ENCODE measurements at regions not wholly inside any gene's neighbourhood (a gene's known extent, or its start where the extent isn't known, plus 50 kb on each side); places are given as distances from the start of the nearest gene placed in this dataset.

DNA sequence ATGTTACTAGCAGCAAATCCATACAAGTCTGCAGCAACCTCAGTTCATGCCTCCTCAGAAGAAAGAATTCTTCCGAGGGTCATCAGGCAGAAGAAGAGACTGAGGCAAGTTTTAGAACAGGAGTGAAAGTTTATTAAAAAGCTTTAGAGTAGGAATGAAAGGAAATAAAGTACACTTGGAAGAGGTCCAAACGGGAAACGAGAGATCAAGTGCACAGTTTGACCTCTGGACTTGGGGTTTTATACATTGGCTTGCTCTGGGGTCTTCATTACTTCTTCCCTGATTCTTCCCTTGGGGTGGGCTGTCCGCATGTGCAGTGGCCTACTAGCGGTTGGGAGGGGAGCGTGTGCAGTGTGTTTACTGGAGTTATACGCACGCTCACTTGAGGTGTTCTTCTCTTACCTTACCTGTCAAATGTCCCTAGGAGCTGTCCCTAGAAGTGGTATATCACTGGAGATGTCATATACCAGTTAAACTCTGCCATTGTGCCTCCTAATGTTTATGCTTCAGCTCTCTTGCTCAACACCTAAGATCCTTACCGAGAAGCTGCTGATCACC lies 372.8 kb upstream of the KITLG start:
- Histone ChIP-seq H3K9me2 (replicated peaks; ENCODE audit: control insufficient read depth, low read length) (no peaks in the 10 kb centered on the region), H3K9me3 (ENCODE audit: control insufficient read depth, insufficient read depth, low read length) (no peaks in the 10 kb centered on the region), H3K4me1 (ENCODE audit: control insufficient read depth, low read length) (no peaks in the 10 kb centered on the region), H3K4me2 (ENCODE audit: low read length) (no peak overlapping the region), H4K20me1 (ENCODE audit: control insufficient read depth, insufficient read depth, low read depth, low read length) (no peaks in the 10 kb centered on the region), H3K79me2 (ENCODE audit: control insufficient read depth, low read length) (no peaks in the 10 kb centered on the region), H3F3A (ENCODE audit: control insufficient read depth, insufficient read depth) (no peaks in the 10 kb centered on the region), H3K27me3 (ENCODE audit: control insufficient read depth, low read length) (no peaks in the 10 kb centered on the region), H3K4me3 (ENCODE audit: low read length) (no peak overlapping the region), H3K36me3 (ENCODE audit: control insufficient read depth, low read length) (no peaks in the 10 kb centered on the region), H3K27ac (ENCODE audit: low read depth, low read length) (no peak overlapping the region)
- TF ChIP-seq, protein P1, sequence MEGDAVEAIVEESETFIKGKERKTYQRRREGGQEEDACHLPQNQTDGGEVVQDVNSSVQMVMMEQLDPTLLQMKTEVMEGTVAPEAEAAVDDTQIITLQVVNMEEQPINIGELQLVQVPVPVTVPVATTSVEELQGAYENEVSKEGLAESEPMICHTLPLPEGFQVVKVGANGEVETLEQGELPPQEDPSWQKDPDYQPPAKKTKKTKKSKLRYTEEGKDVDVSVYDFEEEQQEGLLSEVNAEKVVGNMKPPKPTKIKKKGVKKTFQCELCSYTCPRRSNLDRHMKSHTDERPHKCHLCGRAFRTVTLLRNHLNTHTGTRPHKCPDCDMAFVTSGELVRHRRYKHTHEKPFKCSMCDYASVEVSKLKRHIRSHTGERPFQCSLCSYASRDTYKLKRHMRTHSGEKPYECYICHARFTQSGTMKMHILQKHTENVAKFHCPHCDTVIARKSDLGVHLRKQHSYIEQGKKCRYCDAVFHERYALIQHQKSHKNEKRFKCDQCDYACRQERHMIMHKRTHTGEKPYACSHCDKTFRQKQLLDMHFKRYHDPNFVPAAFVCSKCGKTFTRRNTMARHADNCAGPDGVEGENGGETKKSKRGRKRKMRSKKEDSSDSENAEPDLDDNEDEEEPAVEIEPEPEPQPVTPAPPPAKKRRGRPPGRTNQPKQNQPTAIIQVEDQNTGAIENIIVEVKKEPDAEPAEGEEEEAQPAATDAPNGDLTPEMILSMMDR (IDR thresholded peaks at IDR 0.05; ENCODE audit: low read depth, low read length, poor library complexity, severe bottlenecking) = no peak
- TF ChIP-seq EZH2phosphoT487 (IDR thresholded peaks at IDR 0.05; ENCODE audit: borderline replicate concordance, low read length) = no peak

- H3K4me1 ChIP-seq (ENCODE audit: control insufficient read depth, low read length) = no peaks in the 10 kb centered on the region
- H3K27ac ChIP-seq (ENCODE audit: low read depth, low read length) = no peak overlapping the region
- no peaks in the 10 kb centered on the region for H3K9me3 ChIP-seq (ENCODE audit: control insufficient read depth, insufficient read depth, low read length)
- TF ChIP-seq, protein P1 (IDR thresholded peaks at IDR 0.05; ENCODE audit: low read depth, low read length, poor library complexity, severe bottlenecking) = no peak
- TF ChIP-seq EZH2phosphoT487 (IDR thresholded peaks at IDR 0.05; ENCODE audit: borderline replicate concordance, low read length) = no peak
- H3F3A ChIP-seq (ENCODE audit: control insufficient read depth, insufficient read depth) = no peaks in the 10 kb centered on the region
- no peaks in the 10 kb centered on the region for H3K36me3 ChIP-seq (ENCODE audit: control insufficient read depth, low read length)
- H4K20me1 ChIP-seq (ENCODE audit: control insufficient read depth, insufficient read depth, low read depth, low read length) = no peaks in the 10 kb centered on the region
- H3K4me3 ChIP-seq (ENCODE audit: low read length) = no peak overlapping the region
- no peaks in the 10 kb centered on the region for H3K9me2 ChIP-seq (replicated peaks; ENCODE audit: control insufficient read depth, low read length)
- no peaks in the 10 kb centered on the region for H3K27me3 ChIP-seq (ENCODE audit: control insufficient read depth, low read length)
- no peak overlapping the region for H3K4me2 ChIP-seq (ENCODE audit: low read length)
- H3K79me2 ChIP-seq (ENCODE audit: control insufficient read depth, low read length) = no peaks in the 10 kb centered on the region
Observed at GRCh38 chr12:88952562-88952942, 372.3 kb upstream of the KITLG start.

DNA sequence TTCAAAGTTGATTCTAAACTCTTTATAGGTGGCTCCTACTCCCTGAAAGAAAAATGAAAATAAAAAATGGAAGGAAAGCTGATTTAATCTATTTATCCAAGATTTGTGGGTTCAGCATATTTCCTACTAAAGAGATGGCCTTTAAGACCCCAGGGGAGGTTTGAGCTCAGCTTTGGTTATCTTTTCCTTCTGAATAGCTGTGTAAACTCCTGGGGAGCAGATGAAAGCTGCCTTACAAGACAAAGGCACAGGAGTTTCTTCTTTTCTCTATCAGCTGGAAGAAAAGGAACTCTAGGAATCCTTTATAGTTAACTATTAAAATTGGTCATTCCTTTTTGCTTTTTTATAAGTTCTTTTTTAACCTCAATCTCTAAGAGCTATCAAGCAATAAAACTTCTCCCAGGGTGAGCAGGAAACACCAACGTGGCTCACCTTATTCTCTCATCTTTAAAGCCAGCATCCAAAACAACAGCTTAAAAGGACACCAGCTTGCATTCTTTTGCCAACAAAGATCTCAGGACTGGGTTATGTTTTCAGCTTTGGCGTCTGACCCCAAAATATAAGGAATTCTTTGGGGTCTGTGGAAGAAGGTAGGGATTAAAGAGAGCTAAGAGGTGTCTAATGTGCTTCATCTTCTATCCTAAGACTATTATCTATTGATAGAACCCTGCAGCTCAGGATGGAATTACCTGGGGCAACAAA lies 371.7 kb upstream of the KITLG start:
- no peak overlapping the region for H3K4me2 ChIP-seq (ENCODE audit: low read length)
- no peak overlapping the region for H3K27ac ChIP-seq (ENCODE audit: low read depth, low read length)
- H3K4me1 ChIP-seq (ENCODE audit: control insufficient read depth, low read length) = no peaks in the 10 kb centered on the region
- H3K9me2 ChIP-seq (replicated peaks; ENCODE audit: control insufficient read depth, low read length) = no peaks in the 10 kb centered on the region
- H3K9me3 ChIP-seq (ENCODE audit: control insufficient read depth, insufficient read depth, low read length) = no peaks in the 10 kb centered on the region
- H3F3A ChIP-seq (ENCODE audit: control insufficient read depth, insufficient read depth) = no peaks in the 10 kb centered on the region
- TF ChIP-seq, protein P1 (IDR thresholded peaks at IDR 0.05; ENCODE audit: low read depth, low read length, poor library complexity, severe bottlenecking) = no peak
- no peak for TF ChIP-seq EZH2phosphoT487 (IDR thresholded peaks at IDR 0.05; ENCODE audit: borderline replicate concordance, low read length)
- no peak overlapping the region for H3K4me3 ChIP-seq (ENCODE audit: low read length)
- H4K20me1 ChIP-seq (ENCODE audit: control insufficient read depth, insufficient read depth, low read depth, low read length) = no peaks in the 10 kb centered on the region
- no peaks in the 10 kb centered on the region for H3K27me3 ChIP-seq (ENCODE audit: control insufficient read depth, low read length)
- no peaks in the 10 kb centered on the region for H3K36me3 ChIP-seq (ENCODE audit: control insufficient read depth, low read length)
- H3K79me2 ChIP-seq (ENCODE audit: control insufficient read depth, low read length) = no peaks in the 10 kb centered on the region

Measured in DOHH2 (cell line).